GM18868 (cell line): ENCODE measurements at regions not wholly inside any gene's neighbourhood (a gene's known extent, or its start where the extent isn't known, plus 50 kb on each side); places are given as distances from the start of the nearest gene placed in this dataset.

Source experiments
- ATAC-seq: cut with Tn5 transposase; IDR thresholded peaks from one replicate; pipeline ENCODE4 v1.9.1; 2021; ENCODE audit warnings: mild to moderate bottlenecking, moderate library complexity; ENCODE audit not compliant: unreplicated experiment

DNA sequence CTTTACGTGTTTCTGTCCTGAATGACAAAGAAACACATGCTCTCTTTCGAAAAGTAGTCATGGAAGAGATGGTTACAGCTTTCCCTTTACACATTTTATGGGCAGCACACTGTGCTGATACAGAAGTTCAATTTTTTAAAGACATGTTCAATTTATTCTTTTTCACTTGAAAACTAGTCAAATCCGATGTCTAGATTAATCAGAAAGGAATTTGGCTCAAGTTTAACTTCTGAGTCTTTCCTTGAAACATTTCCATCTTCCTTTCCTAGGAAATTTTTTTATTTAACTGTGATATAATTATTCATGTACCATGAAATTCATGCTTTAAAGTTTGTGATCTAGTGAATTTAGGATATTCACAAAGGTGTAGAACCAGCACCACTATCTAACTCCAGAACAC is 360.1 kb downstream of the TNS3 start:
- no peak for ATAC-seq

DNA sequence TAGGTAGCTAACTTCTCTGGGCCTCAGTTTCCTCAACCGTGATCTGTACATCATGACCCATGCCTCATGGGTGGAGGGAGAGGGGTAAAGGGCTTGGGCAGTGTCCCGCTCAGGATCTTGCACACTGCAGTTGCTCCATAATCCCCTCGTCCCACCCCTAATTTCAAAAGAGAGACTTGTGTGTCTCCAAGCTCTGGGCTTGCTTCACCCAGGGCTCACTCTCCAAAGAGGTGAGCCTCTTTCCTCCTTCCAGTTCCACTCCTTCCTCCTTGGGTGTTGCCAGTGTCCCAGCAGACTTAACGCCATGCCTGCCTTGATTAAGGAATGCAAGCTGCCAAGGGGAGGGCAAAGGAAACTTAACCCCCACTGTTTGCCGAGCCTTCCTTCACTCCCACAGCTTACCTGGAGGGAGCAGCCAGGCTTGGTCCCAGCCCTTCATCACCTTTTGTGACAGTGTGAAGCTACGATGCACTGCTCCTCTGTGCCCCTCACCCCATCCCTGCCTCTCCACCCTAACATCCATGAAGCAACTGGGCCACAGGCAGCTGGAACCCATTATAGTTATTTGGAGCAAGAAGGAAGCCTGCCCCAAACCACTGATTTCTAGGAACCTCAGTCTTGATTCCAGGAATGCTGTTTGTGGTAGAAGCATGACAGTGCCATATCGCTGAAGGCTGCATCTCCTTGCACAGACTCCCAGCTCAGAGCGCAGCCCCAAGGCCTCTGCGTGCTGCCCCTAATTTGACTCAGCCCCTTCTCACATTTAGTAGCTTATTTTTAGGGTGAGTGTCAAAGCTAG is 363.3 kb downstream of the TNS3 start:
- ATAC-seq, result no peak

DNA sequence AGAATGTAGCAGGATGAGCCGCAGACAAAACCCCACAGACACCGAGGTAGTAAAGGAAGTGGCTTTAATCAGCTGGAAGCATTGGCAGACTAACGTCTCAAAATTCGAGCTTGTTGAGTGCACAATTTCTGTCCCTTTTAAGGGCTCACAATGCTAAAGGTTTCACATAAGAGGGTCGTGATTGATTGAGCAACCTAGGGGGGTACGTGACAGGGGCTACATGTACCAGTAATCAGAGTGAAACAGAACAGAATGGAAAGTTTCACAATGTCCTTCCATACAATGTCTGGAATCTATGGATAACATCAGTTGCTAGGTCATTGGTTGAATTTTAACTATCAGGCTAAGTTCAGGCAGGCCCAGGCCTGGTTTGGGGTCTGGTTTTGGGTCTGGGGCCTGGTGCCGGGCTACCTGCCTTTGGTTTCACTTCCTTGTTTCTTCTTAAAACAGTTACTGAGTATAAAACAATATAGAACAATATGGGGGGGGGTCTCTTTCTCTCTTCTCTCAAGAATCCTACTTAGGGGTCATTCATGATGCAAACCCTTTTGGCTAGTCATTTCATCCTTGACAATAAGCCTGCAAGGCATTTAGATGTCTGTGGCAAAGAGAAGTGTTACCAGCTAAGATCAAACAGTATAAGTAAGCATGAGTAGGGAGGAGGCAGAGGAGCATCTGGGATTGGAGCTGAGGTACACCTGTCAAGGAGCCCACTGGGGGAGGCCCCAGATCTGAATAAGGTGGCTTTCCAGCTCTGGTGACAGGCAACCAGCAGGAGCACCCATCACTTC is 364.1 kb downstream of the TNS3 start:
- no peak for ATAC-seq

DNA sequence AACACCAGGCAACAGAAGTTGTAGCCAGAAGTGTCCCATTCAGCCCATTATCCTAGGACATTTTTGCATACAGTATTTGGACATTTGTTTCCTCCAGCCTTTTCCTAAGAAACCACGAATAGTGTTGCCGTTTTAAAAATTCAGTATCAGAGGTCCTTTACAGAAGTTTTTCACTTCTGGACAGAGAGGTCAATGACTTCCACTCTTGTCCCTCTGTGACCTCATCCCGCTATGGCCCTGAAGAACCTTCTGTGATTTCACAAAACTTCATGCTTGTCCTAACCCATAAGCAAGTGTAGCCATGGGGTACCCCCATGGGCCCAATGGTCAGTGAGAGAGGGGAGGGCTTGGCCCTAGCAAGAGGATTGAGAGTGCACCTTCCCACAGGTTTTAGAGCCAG is 364.8 kb downstream of the TNS3 start:
- ATAC-seq, result no peak

DNA sequence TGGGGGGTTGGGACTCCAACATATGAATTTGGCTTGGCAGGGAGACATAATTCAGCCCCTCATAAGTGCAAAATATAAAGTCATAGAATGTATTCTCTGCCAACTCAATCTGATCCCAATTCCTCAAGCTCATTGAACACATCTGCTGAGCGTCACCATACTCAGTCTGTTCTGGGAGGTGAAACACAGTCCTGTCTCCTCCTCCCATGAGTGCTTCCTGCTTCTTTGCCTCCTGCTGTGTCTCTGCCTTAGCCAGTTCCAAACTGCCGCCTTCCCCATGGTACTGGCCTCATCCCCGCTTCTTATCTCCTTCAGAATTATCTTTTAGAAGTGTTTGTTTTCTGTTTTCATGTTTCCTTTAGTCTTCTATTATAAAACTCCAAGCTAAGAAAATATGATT is 365.5 kb downstream of the TNS3 start:
- ATAC-seq, result no peak

DNA sequence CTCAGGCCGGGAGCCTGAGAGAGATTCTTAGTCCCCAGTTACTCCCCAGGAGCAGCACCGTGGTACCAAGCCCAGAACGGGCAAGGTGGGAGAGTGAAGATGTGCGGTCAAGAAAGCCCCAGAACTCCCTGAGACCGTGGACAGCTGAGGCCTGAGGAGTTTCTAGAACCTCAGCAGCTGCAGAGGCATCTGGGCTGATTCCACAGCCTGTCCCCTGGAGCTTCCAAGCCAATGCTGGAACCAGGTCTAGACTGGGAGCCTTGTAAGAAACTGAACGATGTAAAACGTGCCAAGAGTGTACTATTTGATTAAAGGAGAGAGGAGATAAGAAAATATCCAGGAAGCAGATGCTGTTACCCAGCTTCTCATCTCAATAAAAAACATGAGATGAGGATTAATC is 366.3 kb downstream of the TNS3 start:
- ATAC-seq, result no peak

DNA sequence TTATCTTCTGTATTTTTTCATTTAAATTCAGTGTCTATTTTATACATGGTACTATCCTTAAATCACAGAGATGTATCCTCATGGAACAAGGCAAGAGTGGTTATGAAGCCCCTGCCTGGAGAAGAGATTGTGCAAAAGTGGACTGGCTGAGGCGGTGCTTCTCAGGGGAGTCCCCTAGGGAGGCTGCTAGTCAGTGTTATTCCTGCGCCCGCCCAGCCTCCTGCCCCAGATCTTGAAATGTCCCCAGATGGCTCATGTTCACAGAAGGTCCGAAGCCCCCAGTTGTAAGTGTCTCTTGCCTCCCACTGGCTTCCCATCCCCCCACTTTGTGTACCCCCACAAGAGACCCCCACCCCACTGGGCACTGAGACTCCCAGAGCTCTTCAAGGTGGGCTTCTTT is 366.9 kb downstream of the TNS3 start:
- no peak for ATAC-seq

DNA sequence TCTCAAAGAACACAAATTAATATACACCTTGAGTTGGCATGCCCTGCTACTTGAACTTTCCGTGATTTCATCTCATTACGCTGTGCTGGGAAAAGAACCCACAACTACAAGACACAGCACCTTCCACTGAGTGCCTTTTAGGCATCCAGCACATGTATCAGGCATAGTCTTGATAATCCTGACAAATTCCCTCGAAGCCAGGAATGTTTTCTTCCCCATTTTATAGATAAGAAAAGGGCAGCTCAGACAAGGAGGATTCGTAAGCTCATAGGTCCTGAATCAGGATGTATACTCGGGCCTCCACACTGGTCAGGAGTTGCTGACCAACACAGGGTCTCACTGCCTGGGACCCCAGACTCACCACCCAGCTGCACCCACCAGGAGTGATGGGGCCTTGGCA is 368.6 kb downstream of the TNS3 start:
- ATAC-seq, result no peak

DNA sequence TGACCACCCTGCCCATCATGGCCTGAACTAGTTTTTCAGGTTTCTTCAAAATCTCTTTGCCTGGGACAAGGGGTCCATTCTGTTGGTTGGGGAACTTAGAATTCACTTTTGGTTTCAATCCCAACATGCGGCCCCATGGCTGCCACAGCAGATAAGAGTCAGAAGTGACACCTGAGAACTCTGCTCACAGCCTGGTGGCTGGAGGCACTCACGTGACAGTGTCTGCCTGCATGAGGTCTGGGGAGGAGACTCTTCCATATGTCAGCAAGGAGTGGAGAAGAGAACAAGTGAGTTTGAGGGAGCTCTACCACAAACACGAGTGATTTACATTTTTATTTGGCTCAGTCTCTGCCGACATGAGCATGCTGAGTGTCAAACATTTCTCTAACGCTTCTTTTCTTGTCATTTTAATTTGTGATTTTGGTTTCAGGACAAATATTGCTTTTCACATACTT is 370.4 kb downstream of the TNS3 start:
- no peak for ATAC-seq

DNA sequence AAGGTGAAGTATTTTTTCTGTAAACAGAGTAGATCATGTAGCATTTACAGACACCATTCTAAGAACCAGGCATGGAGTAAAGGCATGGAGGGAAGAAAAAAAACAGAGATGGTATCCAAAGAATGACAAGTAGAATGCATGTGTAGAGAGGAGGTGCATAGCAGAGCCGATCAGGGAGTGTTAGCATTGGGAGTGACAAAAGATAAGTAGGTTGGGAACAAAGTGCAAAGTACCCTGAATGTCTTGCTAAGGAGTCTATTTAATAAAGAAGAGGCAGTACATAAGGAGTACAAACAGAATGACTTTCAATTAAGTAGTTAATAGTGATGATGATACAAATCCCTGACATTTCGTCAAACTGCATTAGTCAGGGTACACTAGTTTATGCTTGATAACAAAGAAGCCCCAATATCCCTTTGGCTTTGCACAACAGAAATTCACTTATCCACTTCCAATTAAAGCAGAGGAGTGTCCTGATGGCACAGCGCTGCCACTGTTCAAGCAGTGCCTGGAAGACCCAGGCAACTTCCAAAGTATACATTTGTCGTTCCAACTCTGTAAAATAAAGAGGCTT is 371.5 kb downstream of the TNS3 start:
- no peak for ATAC-seq

DNA sequence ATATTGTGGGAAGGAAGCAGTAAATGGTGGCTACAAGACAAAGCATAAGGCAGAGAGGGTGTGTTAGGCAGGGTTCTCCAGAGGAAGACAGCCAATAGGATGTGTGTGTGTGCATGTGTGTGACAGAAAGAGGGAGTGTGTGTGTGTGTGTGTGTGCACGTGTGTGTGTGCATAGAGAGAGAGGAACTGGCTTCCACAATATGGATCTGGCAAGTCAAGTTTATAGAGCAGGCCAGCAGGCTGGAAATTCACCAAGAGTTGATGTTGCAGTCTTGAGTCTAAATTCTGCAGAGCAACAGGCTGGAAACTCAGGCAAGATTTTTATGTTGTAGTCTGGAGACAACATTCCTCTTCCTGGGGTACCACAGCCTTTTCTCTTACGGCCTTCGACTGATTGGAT is 374.0 kb downstream of the TNS3 start:
- no peak for ATAC-seq

DNA sequence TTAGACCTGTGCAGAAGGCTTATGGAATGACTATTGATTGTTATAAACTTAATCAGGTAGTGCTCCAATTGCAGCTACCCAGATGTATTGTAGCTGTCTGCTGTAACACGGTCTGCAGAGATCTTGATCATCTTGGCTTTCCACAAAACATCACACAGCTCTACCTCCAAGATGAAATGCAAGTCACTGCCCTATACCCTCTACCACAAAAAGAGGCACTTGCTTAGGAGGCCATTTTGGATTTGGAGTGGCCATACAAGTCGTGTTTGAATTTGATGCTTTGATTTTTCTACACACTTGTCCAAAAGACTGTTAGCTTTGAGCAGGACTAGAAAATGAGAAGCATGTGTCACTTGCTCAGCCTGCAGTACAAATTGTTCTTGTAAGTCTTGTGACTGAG is 377.2 kb downstream of the TNS3 start:
- no peak for ATAC-seq

DNA sequence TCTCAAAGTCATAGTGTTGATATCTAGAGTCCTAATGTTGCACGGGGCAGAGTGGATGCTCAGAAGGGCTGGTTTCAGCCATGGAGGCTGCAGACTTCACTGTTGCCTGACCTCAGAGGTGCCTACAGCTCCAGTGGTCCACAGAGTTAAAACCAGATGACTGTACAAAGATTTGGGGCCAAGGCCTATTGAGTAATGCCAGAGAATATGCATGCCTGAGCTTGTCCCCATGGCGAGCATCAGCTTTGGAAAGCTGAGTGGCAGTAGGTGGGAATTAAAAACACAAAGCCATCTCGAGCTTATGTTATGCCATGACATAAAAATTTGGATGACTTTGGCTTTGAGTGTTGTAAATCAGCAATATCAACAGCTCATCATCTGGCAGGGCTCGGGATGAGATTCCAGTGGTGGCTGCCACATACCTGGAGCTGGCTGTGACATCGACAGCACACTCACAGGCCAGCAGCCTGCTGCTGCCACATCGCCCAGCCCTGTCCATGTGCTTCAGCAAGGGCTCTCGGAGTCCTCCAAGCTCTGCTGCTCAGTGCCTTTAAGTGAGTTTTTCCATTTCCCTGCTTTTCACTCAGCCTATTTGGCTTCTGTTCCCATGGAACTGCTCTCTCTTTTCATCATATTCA is 379.6 kb downstream of the TNS3 start:
- ATAC-seq, result no peak

DNA sequence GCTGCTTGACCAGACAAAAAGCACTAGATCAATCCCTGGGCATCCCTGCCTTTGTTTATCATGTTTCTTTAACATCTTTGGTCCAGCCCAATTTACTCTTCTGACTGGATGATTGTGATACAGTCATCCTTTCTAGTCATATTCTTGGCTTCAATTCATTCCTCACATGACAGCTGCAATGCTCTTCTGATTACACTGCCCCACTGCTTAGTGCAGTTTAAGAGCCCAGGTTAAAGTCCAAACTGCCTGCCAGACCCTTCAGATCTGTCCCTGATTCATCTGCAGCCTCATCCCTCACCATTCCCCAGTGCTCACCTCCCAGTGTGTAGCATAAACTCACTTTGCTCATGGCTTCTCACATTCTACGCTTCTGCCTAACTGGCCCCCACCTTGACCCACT is 383.8 kb downstream of the TNS3 start:
- no peak for ATAC-seq

DNA sequence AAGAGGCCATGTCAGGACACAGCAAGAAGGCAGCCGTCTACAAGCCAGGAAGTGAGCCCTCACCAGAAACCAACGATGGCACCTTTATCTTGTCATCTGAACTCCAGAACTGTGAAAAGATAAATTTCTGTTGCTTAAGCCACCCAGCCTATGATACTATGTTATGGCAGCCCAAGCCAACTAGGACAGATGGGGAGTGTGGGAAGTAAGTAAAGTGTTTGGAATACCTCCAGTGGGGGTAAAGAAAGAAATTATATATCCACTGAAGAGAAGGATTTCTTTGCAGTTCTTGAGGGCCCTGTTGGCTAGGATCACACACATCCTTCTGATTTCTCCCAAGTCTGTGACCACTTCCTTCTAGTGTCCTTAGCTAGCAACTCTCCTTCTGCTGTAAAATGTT is 384.4 kb downstream of the TNS3 start:
- ATAC-seq, result no peak

DNA sequence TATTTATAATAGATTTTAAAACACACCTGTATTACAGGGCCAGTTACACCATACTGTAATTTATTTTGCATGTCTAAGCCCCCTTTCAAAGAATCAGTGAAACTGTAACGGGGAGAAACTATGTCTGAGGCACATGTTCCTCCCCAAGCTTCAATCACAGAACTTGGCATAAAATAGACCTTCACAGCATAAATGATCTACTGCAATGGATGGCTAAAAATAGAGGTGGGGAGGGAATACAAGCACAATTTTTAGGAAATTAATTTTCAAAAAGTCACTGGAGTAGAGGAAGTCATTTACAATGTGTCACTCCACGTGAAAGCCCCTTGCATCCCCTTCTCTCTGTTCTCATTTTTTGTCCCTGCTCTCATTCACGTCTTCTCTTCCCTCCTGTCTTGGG is 385.2 kb downstream of the TNS3 start:
- no peak for ATAC-seq

DNA sequence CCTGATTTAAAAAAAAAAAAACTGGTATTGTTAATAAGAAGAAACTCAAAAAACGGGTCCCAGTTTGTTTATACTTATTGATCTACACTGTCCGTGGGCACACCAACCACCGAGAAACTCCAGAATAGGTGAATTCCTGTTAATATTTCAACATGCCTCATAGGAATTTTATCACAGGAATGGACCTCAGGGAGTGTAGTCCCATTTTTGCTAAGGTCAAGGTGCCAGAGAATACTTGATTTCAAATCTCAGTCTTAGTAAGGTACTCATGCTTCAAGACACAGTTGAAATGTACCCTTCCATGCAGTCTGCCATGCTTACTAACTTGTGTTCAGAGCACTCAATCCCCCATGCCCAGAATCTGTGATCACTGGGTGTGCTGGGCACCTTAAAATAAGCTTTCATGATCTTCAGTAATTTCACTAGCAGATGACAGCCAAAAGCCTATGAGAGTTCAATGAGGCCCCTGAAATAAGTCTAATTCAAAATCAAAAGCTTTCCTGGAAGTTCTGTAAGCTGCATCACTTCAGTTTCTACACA is 385.7 kb downstream of the TNS3 start:
- no peak for ATAC-seq

DNA sequence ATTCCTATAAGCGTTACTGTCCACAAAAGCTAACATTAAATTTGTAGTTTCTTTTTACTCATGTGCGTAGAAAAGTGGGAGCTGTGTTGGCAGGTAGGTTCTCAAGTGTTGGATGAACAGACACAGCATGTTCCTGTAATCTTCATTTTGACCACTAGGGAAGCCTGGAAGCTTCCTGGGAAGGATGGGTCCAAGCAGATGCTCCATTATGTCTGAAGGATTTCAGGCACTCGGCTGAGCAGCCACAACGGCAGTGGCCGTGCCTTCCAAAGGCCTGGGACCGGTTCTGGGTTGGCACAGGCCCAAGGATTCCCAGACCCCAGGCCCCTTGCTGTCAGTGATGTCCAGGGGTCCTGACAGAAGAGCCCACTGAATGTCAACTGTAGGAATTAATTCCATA is 386.3 kb downstream of the TNS3 start:
- ATAC-seq, result no peak

DNA sequence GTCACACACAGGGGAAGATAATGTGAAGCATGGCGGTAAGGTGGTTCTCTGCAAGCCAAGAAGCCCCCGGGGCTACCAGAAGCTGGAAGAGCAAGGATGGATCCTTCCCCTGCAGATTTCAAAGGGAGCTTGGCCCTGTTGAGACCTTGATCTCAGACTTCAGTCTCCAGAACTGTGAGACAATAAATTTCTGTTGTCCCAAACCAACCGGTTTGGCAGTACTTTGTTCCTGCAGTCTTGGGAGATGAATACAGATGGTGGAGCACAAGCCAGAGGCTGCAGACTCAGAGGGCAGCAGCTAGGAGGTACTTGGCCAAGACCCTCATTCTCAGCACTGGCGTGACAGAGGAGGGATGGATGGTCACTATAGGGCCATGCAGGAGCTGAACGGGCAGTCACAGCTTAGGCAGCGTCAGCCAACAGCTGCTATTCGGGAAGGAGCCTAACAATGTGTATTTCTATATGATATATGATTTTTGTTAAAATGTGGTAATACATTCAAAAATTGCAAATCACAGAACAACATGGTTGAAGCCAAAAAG is 387.3 kb downstream of the TNS3 start:
- ATAC-seq, result no peak

DNA sequence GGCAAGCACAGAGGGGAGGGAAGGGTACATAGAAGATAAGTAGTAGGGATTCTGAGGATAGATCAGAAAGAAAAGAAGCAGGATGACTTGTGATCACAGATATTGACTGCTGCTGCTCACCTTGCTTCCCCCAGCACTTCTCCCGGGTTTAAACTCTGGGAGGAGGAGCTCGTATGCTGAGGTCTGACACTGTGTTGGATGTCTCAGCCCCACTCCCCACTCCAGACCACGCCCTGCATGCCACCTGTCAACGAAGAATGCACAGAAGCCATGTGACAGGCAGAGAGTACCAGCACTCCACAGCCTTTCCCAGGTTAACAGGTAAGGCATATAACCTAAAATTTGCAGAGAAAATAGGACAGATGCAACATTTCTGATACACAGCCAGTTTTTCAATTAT is 388.9 kb downstream of the TNS3 start:
- ATAC-seq, result no peak

DNA sequence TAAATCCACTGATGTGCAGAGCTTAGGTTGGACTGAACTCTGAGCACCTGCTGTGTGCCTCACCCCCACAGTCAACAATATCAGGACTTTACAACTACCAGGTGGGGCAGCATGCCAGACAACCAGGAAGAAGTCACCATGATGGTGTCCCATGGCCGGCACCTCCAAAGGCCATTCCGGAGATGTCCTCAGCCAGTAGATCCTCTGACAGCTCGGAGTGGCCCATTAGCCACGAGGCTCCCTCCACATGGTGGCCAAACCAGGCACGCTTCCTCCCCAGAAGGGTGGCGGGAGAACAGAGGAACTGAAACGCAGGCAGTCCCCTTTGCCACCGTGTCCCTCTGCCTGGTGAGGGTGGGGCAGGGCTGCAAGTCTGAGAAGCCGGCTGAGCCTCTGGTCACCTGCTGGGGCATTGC is 390.0 kb downstream of the TNS3 start:
- no peak for ATAC-seq
